Liver (tissue), 3 donors: ENCODE measurements at regions not wholly inside any gene's neighbourhood (a gene's known extent, or its start where the extent isn't known, plus 50 kb on each side); places are given as distances from the start of the nearest gene placed in this dataset.

Experiments
- ATF3 ChIP-seq: IDR thresholded peaks from 2 replicates; pipeline ENCODE4 v1.6.1; 2016; ENCODE audit warnings: antibody characterized with exemption
- CTCF ChIP-seq: fragments of 150-350 bp; IDR thresholded peaks from 2 replicates; pipeline ENCODE4 v1.5.1; 2017; ENCODE audit warnings: improper control_type of control experiment, low read depth, low read length; ENCODE audit not compliant: missing input control
- HNF4A ChIP-seq, 2 donors: conservative IDR thresholded peaks; 2 replicates each; pipeline ENCODE4 v1.6.1; 2016; ENCODE audit warnings: antibody characterized with exemption in 2 of 2, mild to moderate bottlenecking in 2 of 2
- MAX ChIP-seq: IDR thresholded peaks from 2 replicates; pipeline ENCODE4 v1.6.1; 2016; ENCODE audit warnings: antibody characterized with exemption
- RAD21 ChIP-seq, 2 donors: IDR thresholded peaks; 2 replicates each; pipeline ENCODE4 v1.6.1; 2016; ENCODE audit warnings: antibody characterized with exemption in 2 of 2, mild to moderate bottlenecking in 2 of 2
- REST ChIP-seq: IDR thresholded peaks from 2 replicates; pipeline ENCODE4 v1.6.1; 2016; ENCODE audit warnings: antibody characterized with exemption, mild to moderate bottlenecking
- SP1 ChIP-seq: IDR thresholded peaks from 2 replicates; pipeline ENCODE4 v1.6.1; 2018; ENCODE audit warnings: antibody characterized with exemption, mild to moderate bottlenecking
- TAF1 ChIP-seq: conservative IDR thresholded peaks from 2 replicates; pipeline ENCODE4 v1.6.1; 2016; ENCODE audit warnings: antibody characterized with exemption, mild to moderate bottlenecking
- YY1 ChIP-seq: IDR thresholded peaks from 2 replicates; pipeline ENCODE4 v1.6.1; 2016; ENCODE audit warnings: antibody characterized with exemption, mild to moderate bottlenecking
- donor health status: healthy.
- donor health status: healthy.

- TF ChIP-seq YY1 (no peak), CTCF (no peak), MAX (no peak), RAD21 (IDR thresholded peaks at IDR 0.05) (no peak), HNF4A (conservative IDR thresholded peaks at IDR 0.05) (no peak), SP1 (no peak), REST (no peak), TAF1 (no peak), ATF3 (no peak)
Measured at GRCh38 chr1:222136869-222137268, 395.0 kb upstream of the DUSP10 start.
